HepG2 (cell line): ENCODE measurements at regions not wholly inside any gene's neighbourhood (a gene's known extent, or its start where the extent isn't known, plus 50 kb on each side); places are given as distances from the start of the nearest gene placed in this dataset.

ENCODE experiments used
- ATAC-seq: fragments of 200-7000 bp; cut with Tn5 transposase; 3 replicates; pipeline ENCODE4 v1.9.1; 2020; ENCODE audit warnings: mild to moderate bottlenecking, moderate library complexity
- BruUV-seq: library from RNA; stranded (reverse); fragments of 400-500 nt; replicated peaks from 2 replicates; lab custom pipeline; 2021; lab: Mats Ljungman, UMichigan
- CTCF ChIA-PET: fragments of 300-600 bp; formaldehyde crosslinking; extraction: SDS; loops from one replicate; lab custom pipeline; 2021; ENCODE audit warnings: low total read pairs, inconsistent platforms, low intra/inter-chr PET ratio; lab: Yijun Ruan, JAX
- POLR2A ChIA-PET: fragments of 350-600 bp; sonication (Branson Sonifier 250); formaldehyde crosslinking; loops from one replicate; lab custom pipeline; 2020; ENCODE audit warnings: antibody characterized with exemption, inconsistent platforms; lab: Yijun Ruan, JAX
- DNase-seq: peaks from one replicate; pipeline ENCODE4 v3.0.0-alpha.2; 2015; ENCODE audit warnings: low spot score
- FAIRE-seq: peaks from 3 replicates; lab custom pipeline; 2011; peaks lifted over from hg19 to GRCh38; lab: Jason Lieb, UNC
- H2AFZ ChIP-seq: one replicate; pipeline ENCODE4 v1.6.1; 2011; ENCODE audit warnings: low read length, inconsistent platforms
- H3K27ac ChIP-seq: fragments of 300-600 bp; 3 replicates; pipeline ENCODE4 v1.8.0; 2011; ENCODE audit warnings: mixed run types, mild to moderate bottlenecking, mixed read lengths, low read length, inconsistent platforms; ENCODE audit not compliant: insufficient read depth; ENCODE audit errors: extremely low read length
- H3K27me3 ChIP-seq, 2 experiments: fragments of 200-600 bp in 1 of 2; 2 replicates in 1 of 2; 3 replicates in 1 of 2; pipeline versions ENCODE4 v1.6.0 to v1.8.0; 2011; ENCODE audit warnings: low read length in 2 of 2, mild to moderate bottlenecking in 2 of 2, moderate library complexity in 2 of 2, inconsistent platforms in 1 of 2; ENCODE audit not compliant: insufficient read depth in 2 of 2, control insufficient read depth in 1 of 2
- H3K36me3 ChIP-seq, 2 experiments: fragments of 200-600 bp in 1 of 2; replicated peaks in 1 of 2; 2 replicates in 1 of 2; 3 replicates in 1 of 2; pipeline versions ENCODE4 v1.5.1 to v1.8.0; 2011; ENCODE audit warnings: low read length in 2 of 2, inconsistent platforms in 1 of 2; ENCODE audit not compliant: insufficient read depth in 2 of 2, control insufficient read depth in 1 of 2
- H3K4me1 ChIP-seq: 2 replicates; pipeline ENCODE4 v1.5.1; 2012; ENCODE audit warnings: low read length, inconsistent platforms; ENCODE audit not compliant: insufficient read depth
- H3K4me2 ChIP-seq: 2 replicates; pipeline ENCODE4 v1.6.0; 2011; ENCODE audit warnings: low read depth, low read length, inconsistent platforms
- H3K4me3 ChIP-seq, 3 experiments: fragments of 200-600 bp in 1 of 3; sonication (generic), shearing (Covaris generic) in 1 of 3; replicated peaks in 1 of 3; 2 replicates each; pipeline ENCODE4 v1.5.1; 2011 to 2016; ENCODE audit warnings: low read length in 3 of 3, inconsistent platforms in 2 of 3, low read depth in 2 of 3, mild to moderate bottlenecking in 2 of 3, control low read depth in 1 of 3, mixed read lengths in 1 of 3; ENCODE audit not compliant: insufficient read depth in 1 of 3
- H3K79me2 ChIP-seq: one replicate; pipeline ENCODE4 v1.6.1; 2011; ENCODE audit warnings: low read length, inconsistent platforms; ENCODE audit not compliant: insufficient read depth
- H3K9ac ChIP-seq: 2 replicates; pipeline ENCODE4 v1.6.0; 2011; ENCODE audit warnings: mild to moderate bottlenecking, low read depth, low read length, inconsistent platforms; ENCODE audit not compliant: insufficient read depth
- H3K9me3 ChIP-seq: 2 replicates; pipeline ENCODE4 v1.5.1; 2012; ENCODE audit warnings: mild to moderate bottlenecking, low read length
- H4K20me1 ChIP-seq: 2 replicates; pipeline ENCODE4 v1.6.0; 2011; ENCODE audit warnings: inconsistent platforms, mild to moderate bottlenecking, low read length, moderate library complexity; ENCODE audit not compliant: insufficient read depth
- CEBPG ChIP-seq: IDR thresholded peaks from 2 replicates; pipeline ENCODE4 v1.6.1; 2016
- CREB3 ChIP-seq: sonication (generic); formaldehyde crosslinking; IDR thresholded peaks from 2 replicates; pipeline ENCODE4 v1.5.0; 2020; ENCODE audit warnings: missing genetic modification reagents
- DMTF1 ChIP-seq: sonication (generic); formaldehyde crosslinking; IDR thresholded peaks from 2 replicates; pipeline ENCODE4 v1.4.0; 2020; ENCODE audit warnings: mild to moderate bottlenecking, missing genetic modification reagents
- E2F5 ChIP-seq: sonication (generic); formaldehyde crosslinking; conservative IDR thresholded peaks from 2 replicates; pipeline ENCODE4 v1.4.0; 2020; ENCODE audit warnings: missing genetic modification reagents
- FOXA3 ChIP-seq: IDR thresholded peaks from 2 replicates; pipeline ENCODE4 v1.6.1; 2016; ENCODE audit warnings: missing genetic modification reagents, missing compliant biosample characterization
- MATR3 ChIP-seq: sonication (generic); formaldehyde crosslinking; IDR thresholded peaks from 2 replicates; pipeline ENCODE4 v1.4.0; 2020; ENCODE audit warnings: missing genetic modification reagents
- PRPF4 ChIP-seq: fragments of 200-400 bp; formaldehyde crosslinking; IDR thresholded peaks from 2 replicates; pipeline ENCODE4 v1.6.1; 2016; ENCODE audit warnings: low read length, low read depth; ENCODE audit not compliant: poor library complexity, severe bottlenecking
- RCOR2 ChIP-seq: IDR thresholded peaks from 2 replicates; pipeline ENCODE4 v1.6.1; 2016; ENCODE audit warnings: missing biosample characterization, missing genetic modification reagents
- TFE3 ChIP-seq: IDR thresholded peaks from 2 replicates; pipeline ENCODE4 v1.6.1; 2016
- U2AF2 ChIP-seq: fragments of 200-400 bp; formaldehyde crosslinking; IDR thresholded peaks from 2 replicates; pipeline ENCODE4 v1.6.1; 2017; ENCODE audit warnings: low read depth, mild to moderate bottlenecking, low read length
- ZBTB10 ChIP-seq: sonication (generic); formaldehyde crosslinking; IDR thresholded peaks from 2 replicates; pipeline ENCODE4 v1.4.0; 2020; ENCODE audit warnings: missing genetic modification reagents, borderline replicate concordance
- ZNF609 ChIP-seq: sonication (generic); formaldehyde crosslinking; IDR thresholded peaks from 2 replicates; pipeline ENCODE4 v1.4.0; 2020; ENCODE audit warnings: mild to moderate bottlenecking, missing genetic modification reagents, borderline replicate concordance
- WGBS: methylation state at CpG from one replicate; pipeline ENCODE4 v1.1.6; 2017; ENCODE audit warnings: low lambda C conversion rate; 5-methylcytosine and 5-hydroxymethylcytosine counted together
- in situ Hi-C: cut with HindIII; loops from 2 replicates; pipeline ENCODE4 v1.10.0; 2017; ENCODE audit warnings: low pct_unique_long_range_greater_than_20kb; ENCODE audit not compliant: extremely low pct_ligation_motif_present
- intact Hi-C: fragments of 100-400 bp; cut with micrococcal nuclease; formaldehyde crosslinking; loops from one replicate; pipeline ENCODE4 v1.10.0; 2022; ENCODE audit not compliant: unreplicated experiment

GRCh38 chrX:8310409-8310808 is 139.3 kb upstream of the VCX2 start:
- CTCF ChIA-PET = no interaction called here
- DNase-seq = no peak
- Histone ChIP-seq H3K4me3 (no peak overlapping the region), H3K36me3 (no peaks in the 10 kb centered on the region), H3K27ac (no peak overlapping the region), H3K27me3 (no peaks in the 10 kb centered on the region), H4K20me1 (no peaks in the 10 kb centered on the region), H2AFZ (no peak overlapping the region), H3K9me3 (no peaks in the 10 kb centered on the region), H3K4me2 (no peak overlapping the region), H3K4me1 (no peaks in the 10 kb centered on the region), H3K79me2 (no peaks in the 10 kb centered on the region), H3K9ac (no peak overlapping the region)
- intact Hi-C loops (no loop called here), in situ Hi-C loops (no loop called here)
- BruUV-seq = no TSS peak
- no peak for ATAC-seq
- POLR2A ChIA-PET = no interaction called here
- no peak for FAIRE-seq
- 65% methylated on average over 5 of the region's 5 CpGs for WGBS
- TF ChIP-seq U2AF2 = no peak
- TF ChIP-seq CEBPG (CRISPR knock-in tag) = no peak
- TF ChIP-seq ZNF609 = no peak
- no peak for TF ChIP-seq DMTF1 (CRISPR knock-in tag)
- no peak for TF ChIP-seq FOXA3 (CRISPR knock-in tag)
- no peak for TF ChIP-seq E2F5 (CRISPR knock-in tag)
- TF ChIP-seq ZBTB10 (CRISPR knock-in tag) = no peak
- TF ChIP-seq TFE3 (CRISPR knock-in tag) = no peak
- TF ChIP-seq MATR3 (CRISPR knock-in tag) = no peak
- no peak for TF ChIP-seq PRPF4
- no peak for TF ChIP-seq CREB3
- no peak for TF ChIP-seq RCOR2 (CRISPR knock-in tag)
